Hepatocyte (in vitro differentiated cells): ENCODE measurements at regions not wholly inside any gene's neighbourhood (a gene's known extent, or its start where the extent isn't known, plus 50 kb on each side); places are given as distances from the start of the nearest gene placed in this dataset.

Source experiments
- DNase-seq: peaks from one replicate; pipeline ENCODE4 v3.0.0-alpha.2; 2016; ENCODE audit warnings: low spot score
- H2AFZ ChIP-seq: fragments of 200-600 bp; sonication (generic); 2 replicates; pipeline ENCODE4 v1.6.0; 2016; ENCODE audit warnings: antibody characterized with exemption, mild to moderate bottlenecking
- H3K27ac ChIP-seq: fragments of 200-600 bp; sonication (generic); 2 replicates; pipeline ENCODE4 v1.5.1; 2016; ENCODE audit warnings: mild to moderate bottlenecking
- H3K27me3 ChIP-seq: fragments of 200-600 bp; sonication (generic); 2 replicates; pipeline ENCODE4 v1.6.1; 2016
- H3K36me3 ChIP-seq: fragments of 200-600 bp; sonication (generic); replicated peaks from 2 replicates; pipeline ENCODE4 v1.5.1; 2016; ENCODE audit warnings: low read depth; ENCODE audit not compliant: insufficient read depth
- H3K4me1 ChIP-seq: fragments of 200-600 bp; sonication (generic); 2 replicates; pipeline ENCODE4 v1.5.1; 2016; ENCODE audit warnings: mild to moderate bottlenecking, moderate library complexity; ENCODE audit not compliant: insufficient read depth
- H3K4me2 ChIP-seq: fragments of 200-600 bp; sonication (generic); 2 replicates; pipeline ENCODE4 v1.6.0; 2016
- H3K4me3 ChIP-seq: fragments of 200-600 bp; sonication (generic); 2 replicates; pipeline ENCODE4 v1.5.1; 2016; ENCODE audit warnings: mild to moderate bottlenecking
- H3K79me2 ChIP-seq: fragments of 200-600 bp; sonication (generic); 2 replicates; pipeline ENCODE4 v1.6.0; 2017; ENCODE audit warnings: mild to moderate bottlenecking
- H3K9me2 ChIP-seq: fragments of 200-600 bp; sonication (generic); replicated peaks from 2 replicates; pipeline ENCODE4 v1.6.0; 2017; ENCODE audit warnings: mild to moderate bottlenecking; ENCODE audit not compliant: insufficient read depth
- H3K9me3 ChIP-seq: fragments of 200-600 bp; sonication (generic); 2 replicates; pipeline ENCODE4 v1.5.1; 2016; ENCODE audit warnings: low read depth, mild to moderate bottlenecking
- H4K20me1 ChIP-seq: fragments of 200-600 bp; sonication (generic); 2 replicates; pipeline ENCODE4 v1.6.0; 2016; ENCODE audit warnings: mild to moderate bottlenecking; ENCODE audit not compliant: insufficient read depth, poor library complexity, severe bottlenecking
- CTCF ChIP-seq: fragments of 200-600 bp; sonication (generic); IDR thresholded peaks from 2 replicates; pipeline ENCODE4 v1.5.1; 2016; ENCODE audit warnings: antibody characterized with exemption, mild to moderate bottlenecking; ENCODE audit not compliant: poor library complexity
- EZH2 ChIP-seq: fragments of 200-600 bp; sonication (generic); IDR thresholded peaks from 2 replicates; pipeline ENCODE4 v1.6.1; 2016; ENCODE audit warnings: antibody characterized with exemption, mild to moderate bottlenecking, borderline replicate concordance
- EZH2phosphoT487 ChIP-seq: fragments of 200-600 bp; sonication (generic); IDR thresholded peaks from one replicate; pipeline ENCODE4 v1.6.1; 2018; ENCODE audit warnings: antibody characterized with exemption, mild to moderate bottlenecking, low read depth, moderate library complexity; ENCODE audit not compliant: unreplicated experiment, severe bottlenecking
- WGBS: methylation state at CpG from one replicate; pipeline ENCODE4 v1.1.6; 2016; ENCODE audit warnings: low lambda C conversion rate; ENCODE audit errors: missing lambda C conversion rate; 5-methylcytosine and 5-hydroxymethylcytosine counted together

DNA sequence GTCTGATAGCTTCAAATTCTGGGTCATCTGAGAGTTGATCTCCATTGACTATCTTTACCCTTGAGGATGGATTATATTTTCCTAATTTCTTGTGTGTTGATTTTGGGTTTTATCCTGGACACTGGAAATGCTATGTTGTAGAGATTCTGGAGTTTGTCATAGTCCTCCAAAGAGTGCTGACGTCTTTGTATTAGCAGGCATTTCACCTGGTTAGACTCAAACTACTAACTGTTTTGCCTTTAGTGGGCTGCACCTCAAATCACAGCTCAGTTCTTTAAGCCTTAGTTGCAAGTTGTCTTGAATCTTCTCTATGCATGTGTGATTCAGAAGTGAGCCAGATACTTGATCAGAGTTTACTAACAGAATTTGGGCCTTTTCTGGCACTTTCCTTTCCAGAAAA is 264.3 kb downstream of the RPS24 start:
- Histone ChIP-seq H3K4me1 (peaks cover 17% of the 10 kb centered on the region), H3K9me2 (no peaks in the 10 kb centered on the region), H4K20me1 (no peaks in the 10 kb centered on the region), H3K27ac (no peak overlapping the region), H3K4me2 (no peak overlapping the region), H3K27me3 (no peaks in the 10 kb centered on the region), H2AFZ (no peak overlapping the region), H3K4me3 (no peak overlapping the region), H3K36me3 (no peaks in the 10 kb centered on the region), H3K79me2 (no peaks in the 10 kb centered on the region), H3K9me3 (no peaks in the 10 kb centered on the region)
- no peak for DNase-seq
- 79% methylated on average over 1 of the region's 1 CpG for WGBS
- TF ChIP-seq EZH2phosphoT487 (no peak), CTCF (no peak), EZH2 (no peak)

- Histone ChIP-seq H3K27me3 (no peaks in the 10 kb centered on the region), H3K27ac (no peak overlapping the region), H3K9me3 (no peaks in the 10 kb centered on the region), H3K4me1 (peaks cover 13% of the 10 kb centered on the region), H4K20me1 (no peaks in the 10 kb centered on the region), H3K36me3 (no peaks in the 10 kb centered on the region), H3K4me3 (no peak overlapping the region), H3K9me2 (no peaks in the 10 kb centered on the region), H2AFZ (no peak overlapping the region), H3K79me2 (no peaks in the 10 kb centered on the region), H3K4me2 (no peak overlapping the region)
- WGBS, result 86% methylated on average over 7 of the region's 7 CpGs
- no peak for DNase-seq
- TF ChIP-seq EZH2 (no peak), CTCF (no peak), EZH2phosphoT487 (no peak)
Measured at GRCh38 chr10:78298835-78299234, 265.2 kb downstream of the RPS24 start.

DNA sequence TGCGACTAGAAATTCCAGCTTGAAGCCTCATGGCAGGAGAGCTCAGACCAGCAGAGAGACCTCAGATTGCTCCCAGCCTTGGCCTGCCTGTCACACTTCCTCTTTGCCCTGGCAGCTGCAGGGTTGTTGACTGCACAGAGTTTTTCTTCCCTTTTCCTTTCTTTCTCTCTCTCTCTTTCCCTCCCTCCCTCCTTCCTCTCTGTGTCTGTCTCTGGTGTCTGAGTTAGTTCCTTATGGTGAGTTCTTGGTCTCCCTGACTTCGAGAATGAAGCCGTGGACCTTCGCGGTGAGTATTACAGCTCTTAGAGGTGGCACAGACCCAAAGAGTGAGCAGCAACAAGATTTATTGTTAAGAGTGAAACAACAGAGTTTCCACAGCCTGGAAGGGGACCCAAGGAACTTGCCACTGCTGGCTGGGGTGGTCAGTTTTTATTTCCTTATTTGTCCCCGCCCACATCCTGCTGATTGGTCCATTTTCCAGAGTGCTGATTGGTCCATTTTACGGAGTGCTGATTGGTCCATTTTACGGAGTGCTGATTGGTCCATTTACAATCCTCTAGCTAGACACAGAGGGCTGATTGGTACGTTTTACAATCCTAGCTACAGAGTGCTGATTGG is 266.3 kb downstream of the RPS24 start:
- 92% methylated on average over 9 of the region's 9 CpGs for WGBS
- Histone ChIP-seq H3K4me2 (no peak overlapping the region), H3K9me2 (no peaks in the 10 kb centered on the region), H3K27me3 (no peaks in the 10 kb centered on the region), H3K79me2 (no peaks in the 10 kb centered on the region), H3K9me3 (no peaks in the 10 kb centered on the region), H3K4me3 (no peak overlapping the region), H3K36me3 (no peaks in the 10 kb centered on the region), H2AFZ (no peak overlapping the region), H3K4me1 (peaks cover 13% of the 10 kb centered on the region), H3K27ac (no peak overlapping the region), H4K20me1 (no peaks in the 10 kb centered on the region)
- TF ChIP-seq EZH2 (no peak), CTCF (no peak), EZH2phosphoT487 (no peak)
- no peak for DNase-seq

DNA sequence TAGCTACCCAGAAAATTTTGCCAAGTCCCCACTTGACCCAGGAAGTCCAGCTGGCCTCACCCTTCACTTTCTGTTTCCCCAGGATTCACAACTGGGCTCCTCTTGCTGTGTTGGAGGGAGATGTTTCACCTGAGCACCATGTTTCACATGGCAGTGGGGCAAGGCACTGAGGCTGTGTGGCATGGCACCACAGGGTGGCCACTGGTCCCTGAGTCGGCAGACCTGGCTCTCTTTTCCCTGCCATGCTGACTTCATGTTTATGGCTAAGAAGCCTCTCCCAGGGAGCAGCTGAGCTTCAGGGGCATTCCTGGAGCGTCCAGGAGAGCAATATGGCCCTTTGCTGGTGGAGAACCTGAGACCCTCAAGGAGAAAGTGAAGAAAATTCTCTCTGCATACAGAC is 266.9 kb downstream of the RPS24 start:
- Histone ChIP-seq H2AFZ (no peak overlapping the region), H3K9me3 (no peaks in the 10 kb centered on the region), H4K20me1 (no peaks in the 10 kb centered on the region), H3K79me2 (no peaks in the 10 kb centered on the region), H3K9me2 (no peaks in the 10 kb centered on the region), H3K36me3 (no peaks in the 10 kb centered on the region), H3K27me3 (no peaks in the 10 kb centered on the region), H3K4me2 (no peak overlapping the region), H3K4me3 (no peak overlapping the region), H3K4me1 (peaks cover 13% of the 10 kb centered on the region), H3K27ac (no peak overlapping the region)
- no peak for DNase-seq
- 89% methylated on average over 2 of the region's 2 CpGs for WGBS
- TF ChIP-seq EZH2, result no peak
- no peak for TF ChIP-seq CTCF
- no peak for TF ChIP-seq EZH2phosphoT487
